ENCODE measurements at regions not wholly inside any gene's neighbourhood (a gene's known extent, or its start where the extent isn't known, plus 50 kb on each side); places are given as distances from the start of the nearest gene placed in this dataset.

DNA sequence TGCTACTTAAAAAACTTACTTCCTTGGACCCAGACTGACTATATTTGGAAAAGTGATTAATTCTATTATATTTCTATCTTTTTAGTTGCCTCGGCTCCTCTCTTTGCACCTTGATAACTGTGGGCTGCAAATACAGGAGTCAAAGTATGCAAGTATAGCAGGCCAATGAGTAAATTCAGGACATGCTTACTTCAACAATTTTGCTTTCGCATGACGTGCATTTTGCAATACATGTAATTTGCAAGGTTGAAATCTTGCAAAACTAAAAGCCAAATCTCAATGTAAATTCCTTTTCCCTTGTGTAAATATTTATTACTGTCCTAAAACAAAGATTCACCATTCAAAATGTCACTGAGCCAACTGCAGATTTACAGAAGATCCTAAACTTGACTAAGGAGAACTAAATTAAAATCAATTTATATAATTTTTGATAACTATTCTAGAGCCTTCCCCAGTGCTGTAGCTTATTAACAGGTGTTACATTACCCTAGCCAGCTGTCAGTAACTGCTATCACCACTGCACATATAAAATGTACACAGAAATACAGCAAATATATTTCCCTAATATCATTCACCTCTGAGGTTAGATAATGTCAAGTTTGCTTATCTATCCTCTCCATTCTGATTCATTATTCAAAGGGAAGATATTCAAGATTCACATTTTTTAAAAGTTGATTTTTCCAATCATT, 1069.5 kb downstream of the TRHDE start:
- no peak for DNase-seq (ENCODE audit: low read depth)
- TF ChIP-seq, protein P1, sequence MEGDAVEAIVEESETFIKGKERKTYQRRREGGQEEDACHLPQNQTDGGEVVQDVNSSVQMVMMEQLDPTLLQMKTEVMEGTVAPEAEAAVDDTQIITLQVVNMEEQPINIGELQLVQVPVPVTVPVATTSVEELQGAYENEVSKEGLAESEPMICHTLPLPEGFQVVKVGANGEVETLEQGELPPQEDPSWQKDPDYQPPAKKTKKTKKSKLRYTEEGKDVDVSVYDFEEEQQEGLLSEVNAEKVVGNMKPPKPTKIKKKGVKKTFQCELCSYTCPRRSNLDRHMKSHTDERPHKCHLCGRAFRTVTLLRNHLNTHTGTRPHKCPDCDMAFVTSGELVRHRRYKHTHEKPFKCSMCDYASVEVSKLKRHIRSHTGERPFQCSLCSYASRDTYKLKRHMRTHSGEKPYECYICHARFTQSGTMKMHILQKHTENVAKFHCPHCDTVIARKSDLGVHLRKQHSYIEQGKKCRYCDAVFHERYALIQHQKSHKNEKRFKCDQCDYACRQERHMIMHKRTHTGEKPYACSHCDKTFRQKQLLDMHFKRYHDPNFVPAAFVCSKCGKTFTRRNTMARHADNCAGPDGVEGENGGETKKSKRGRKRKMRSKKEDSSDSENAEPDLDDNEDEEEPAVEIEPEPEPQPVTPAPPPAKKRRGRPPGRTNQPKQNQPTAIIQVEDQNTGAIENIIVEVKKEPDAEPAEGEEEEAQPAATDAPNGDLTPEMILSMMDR (IDR thresholded peaks at IDR 0.05; ENCODE audit: insufficient read depth, low read length), result no peak
- H3K4me3 ChIP-seq (ENCODE audit: low read depth, low read length), result no peak overlapping the region

DNA sequence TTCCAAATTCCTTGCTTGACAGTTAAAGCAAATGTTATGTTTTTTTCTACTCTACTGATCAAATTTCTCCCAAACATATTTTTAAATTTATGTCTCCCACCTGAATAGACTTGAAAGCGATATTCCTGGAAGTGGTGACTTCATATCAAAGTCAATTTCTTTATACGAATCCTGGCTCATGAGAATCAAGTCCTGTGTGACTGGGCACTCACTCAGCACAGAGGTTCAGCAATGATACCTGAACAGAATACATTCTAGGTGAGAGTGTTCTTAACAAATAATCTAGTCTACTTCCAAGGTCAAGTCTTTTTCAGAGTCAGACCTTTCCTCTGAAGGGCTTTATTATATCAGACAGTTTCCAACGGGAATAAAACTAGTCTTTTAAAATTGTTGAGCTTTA, 1070.6 kb downstream of the TRHDE start:
- no peak for DNase-seq (ENCODE audit: low read depth)
- TF ChIP-seq, protein P1 (IDR thresholded peaks at IDR 0.05; ENCODE audit: insufficient read depth, low read length), result no peak
- no peak overlapping the region for H3K4me3 ChIP-seq (ENCODE audit: low read depth, low read length)

DNA sequence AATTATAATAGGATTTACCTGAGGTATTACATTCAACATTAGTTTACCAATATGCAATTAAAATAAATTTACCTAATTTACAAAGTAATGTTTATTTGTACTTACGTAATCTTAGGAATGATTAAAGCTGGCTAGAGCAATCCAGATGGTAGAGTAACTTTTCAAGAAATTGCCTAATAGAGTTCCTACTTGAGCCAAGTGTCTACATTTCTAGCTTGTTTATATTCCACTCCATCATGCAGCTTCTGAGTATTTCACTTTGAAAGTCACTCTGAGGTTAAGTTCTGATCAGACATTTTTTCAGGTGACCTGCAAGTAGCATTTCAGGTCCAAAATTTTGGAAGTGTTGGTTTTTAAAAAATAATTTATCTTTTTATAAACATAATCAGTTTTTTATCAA, 1080.7 kb downstream of the TRHDE start:
- no peak for DNase-seq (ENCODE audit: low read depth)
- TF ChIP-seq, protein P1 (IDR thresholded peaks at IDR 0.05; ENCODE audit: insufficient read depth, low read length), result no peak
- no peak overlapping the region for H3K4me3 ChIP-seq (ENCODE audit: low read depth, low read length)

DNA sequence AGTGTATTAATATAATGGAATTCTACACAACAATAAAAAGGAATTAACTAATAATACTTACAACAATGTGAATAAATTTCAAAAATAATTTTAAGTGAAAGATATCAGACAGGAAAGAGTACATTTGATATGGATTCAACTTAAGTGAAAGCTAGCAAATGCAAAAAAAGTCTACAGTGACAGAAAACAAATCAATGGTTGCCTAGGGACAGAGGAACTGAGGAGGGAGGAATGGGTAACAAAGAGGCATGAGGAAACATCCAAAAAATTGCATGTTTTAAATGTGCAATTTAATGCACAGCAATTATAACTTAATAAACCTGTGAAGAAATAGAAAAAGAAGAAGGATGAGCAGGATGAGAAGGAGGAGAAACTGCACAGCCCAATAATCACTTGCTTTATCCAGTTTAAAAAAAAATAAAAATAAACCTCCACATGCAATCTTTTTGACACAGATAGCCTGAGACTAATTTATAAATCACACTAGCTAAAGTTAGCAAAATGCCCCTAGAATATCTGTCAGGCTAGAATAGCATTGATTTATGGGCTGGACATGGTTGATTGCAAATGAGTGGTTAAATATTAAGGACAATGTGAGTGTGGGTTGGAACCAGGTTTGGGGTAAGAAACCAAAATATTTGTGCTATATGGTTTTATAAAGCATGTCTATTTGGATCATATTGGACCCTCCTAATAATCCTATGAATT, 1089.1 kb downstream of the TRHDE start:
- H3K4me3 ChIP-seq (ENCODE audit: low read depth, low read length), result no peak overlapping the region
- TF ChIP-seq, protein P1 (IDR thresholded peaks at IDR 0.05; ENCODE audit: insufficient read depth, low read length), result no peak
- no peak for DNase-seq (ENCODE audit: low read depth)

DNA sequence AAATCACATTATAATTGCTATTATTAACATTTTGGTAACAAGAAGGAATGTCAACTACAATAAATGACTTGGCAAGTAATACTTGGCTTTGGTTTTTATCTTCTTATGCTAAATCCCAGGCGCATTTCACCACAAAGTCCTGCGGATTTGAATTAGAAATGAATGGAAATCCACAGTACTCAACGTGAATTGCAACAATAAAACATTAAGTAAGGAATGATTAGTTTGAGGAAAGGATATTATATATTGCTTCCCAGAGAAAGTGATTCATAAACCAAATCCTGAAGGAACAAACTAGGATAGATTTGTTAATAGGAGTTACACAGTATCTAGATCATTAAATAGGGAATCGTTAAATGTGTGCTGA, 1089.7 kb downstream of the TRHDE start:
- TF ChIP-seq, protein P1 (IDR thresholded peaks at IDR 0.05; ENCODE audit: insufficient read depth, low read length), result no peak
- no peak overlapping the region for H3K4me3 ChIP-seq (ENCODE audit: low read depth, low read length)
- no peak for DNase-seq (ENCODE audit: low read depth)

DNA sequence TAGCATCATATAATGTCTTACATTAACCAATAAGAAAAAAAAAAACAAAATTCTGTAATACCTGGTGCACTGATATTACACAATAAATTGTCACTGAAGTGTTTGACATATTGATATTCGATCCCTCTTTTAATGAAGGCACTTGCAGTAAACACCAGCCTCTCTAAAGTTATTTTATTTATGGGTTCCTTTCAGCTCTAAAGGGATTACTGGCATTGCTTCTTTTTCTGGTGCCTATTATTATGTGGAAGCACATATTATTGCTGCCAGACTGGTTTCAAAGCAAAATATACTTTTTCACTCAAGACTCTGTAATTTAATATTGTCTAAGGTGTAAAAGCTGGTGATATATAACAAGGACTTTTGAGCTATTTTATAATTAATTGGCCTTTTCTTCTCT, 1090.5 kb downstream of the TRHDE start:
- H3K4me3 ChIP-seq (ENCODE audit: low read depth, low read length), result no peak overlapping the region
- TF ChIP-seq, protein P1 (IDR thresholded peaks at IDR 0.05; ENCODE audit: insufficient read depth, low read length), result no peak

More for the DNA sequence above, 1090.5 kb downstream of the TRHDE start:
- DNase-seq (ENCODE audit: low read depth), result no peak

Data from fibroblast of the aortic adventitia (primary cell).